ENCODE measurements at regions not wholly inside any gene's neighbourhood (a gene's known extent, or its start where the extent isn't known, plus 50 kb on each side); places are given as distances from the start of the nearest gene placed in this dataset.

DNA sequence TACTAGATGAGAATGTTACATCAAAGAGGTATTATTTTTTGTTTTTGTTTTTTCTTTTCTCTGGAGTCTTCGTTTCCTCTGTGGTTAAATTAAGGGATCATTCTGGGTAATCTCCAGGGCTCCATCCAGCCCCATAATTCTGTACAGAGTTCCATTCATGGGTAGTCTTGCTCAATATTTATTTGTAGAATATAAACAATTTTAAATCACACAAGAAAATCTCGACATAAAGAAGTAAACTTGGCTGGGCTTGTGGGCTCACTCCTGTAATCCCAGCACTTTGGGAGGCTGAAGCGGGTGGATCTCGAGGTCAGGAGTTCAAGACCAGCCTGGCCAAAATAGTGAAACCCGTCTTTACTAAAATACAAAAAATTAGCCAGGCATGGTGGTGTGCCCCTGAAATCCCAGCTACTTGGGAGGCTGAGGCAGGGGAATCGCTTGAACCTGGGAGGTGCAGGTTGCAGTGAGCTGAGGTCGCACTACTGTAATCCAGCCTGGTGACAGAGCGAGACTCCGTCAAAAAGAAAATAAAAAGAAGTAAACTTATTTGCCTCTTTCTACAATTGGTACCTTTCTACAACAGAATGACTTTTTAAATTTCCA lies 166.8 kb upstream of the TGFBR2 start:
- no peaks in the 10 kb centered on the region for H3K36me3 ChIP-seq (ENCODE audit: insufficient read depth, low read length)
- H3K4me1 ChIP-seq (ENCODE audit: low read length) = no peaks in the 10 kb centered on the region
- no peaks in the 10 kb centered on the region for H3K79me2 ChIP-seq (ENCODE audit: low read length)
- H2AFZ ChIP-seq (ENCODE audit: low read length) = no peak overlapping the region
- H3K9me2 ChIP-seq (replicated peaks; ENCODE audit: insufficient read depth, low read length) = no peaks in the 10 kb centered on the region
- 0 out of 2 replicates have a peak, but pooled peaks cover 5% of the 10 kb centered on the region for H3K9me3 ChIP-seq (ENCODE audit: low read length)
- H3K27me3 ChIP-seq (ENCODE audit: low read length) = no peaks in the 10 kb centered on the region
- H3K9ac ChIP-seq (ENCODE audit: low read length) = no peak overlapping the region
- H3K4me2 ChIP-seq (ENCODE audit: low read depth, low read length, poor library complexity, severe bottlenecking) = no peak overlapping the region
- no peak overlapping the region for H3K4me3 ChIP-seq (ENCODE audit: low read length)
- H3K27ac ChIP-seq (ENCODE audit: low read length) = no peak overlapping the region
- no peaks in the 10 kb centered on the region for H4K20me1 ChIP-seq (ENCODE audit: insufficient read depth, low read depth, low read length)
- no peak for DNase-seq

DNA sequence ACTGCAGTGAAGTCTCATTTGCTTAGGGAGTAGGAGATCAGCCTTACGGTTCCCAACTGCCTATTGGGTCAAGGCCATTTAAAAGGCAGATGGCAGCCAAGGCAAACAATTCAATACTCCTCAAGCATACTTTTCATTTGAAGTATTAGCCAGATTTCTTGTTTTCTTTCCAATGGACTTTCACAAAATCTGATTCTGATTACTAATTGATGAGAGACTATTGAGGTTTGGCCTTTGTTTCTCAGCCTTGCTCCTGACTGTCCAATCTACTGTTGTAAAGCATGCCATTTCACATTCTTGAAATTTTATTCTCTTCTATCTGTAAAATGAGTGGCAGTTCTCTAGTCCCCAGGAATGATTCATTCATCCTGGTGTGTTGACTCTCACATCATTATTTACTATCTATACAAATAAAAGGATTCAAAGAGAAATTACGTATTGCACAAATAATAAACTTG lies 166.2 kb upstream of the TGFBR2 start:
- no peaks in the 10 kb centered on the region for H3K4me1 ChIP-seq (ENCODE audit: low read length)
- 0 out of 2 replicates have a peak, but pooled peaks cover 5% of the 10 kb centered on the region for H3K9me3 ChIP-seq (ENCODE audit: low read length)
- no peak overlapping the region for H3K27ac ChIP-seq (ENCODE audit: low read length)
- H3K27me3 ChIP-seq (ENCODE audit: low read length) = no peaks in the 10 kb centered on the region
- H3K79me2 ChIP-seq (ENCODE audit: low read length) = no peaks in the 10 kb centered on the region
- no peak overlapping the region for H3K4me2 ChIP-seq (ENCODE audit: low read depth, low read length, poor library complexity, severe bottlenecking)
- no peak overlapping the region for H3K4me3 ChIP-seq (ENCODE audit: low read length)
- H3K36me3 ChIP-seq (ENCODE audit: insufficient read depth, low read length) = no peaks in the 10 kb centered on the region
- no peak for DNase-seq
- no peak overlapping the region for H3K9ac ChIP-seq (ENCODE audit: low read length)
- H3K9me2 ChIP-seq (replicated peaks; ENCODE audit: insufficient read depth, low read length) = no peaks in the 10 kb centered on the region
- no peaks in the 10 kb centered on the region for H4K20me1 ChIP-seq (ENCODE audit: insufficient read depth, low read depth, low read length)
- H2AFZ ChIP-seq (ENCODE audit: low read length) = no peak overlapping the region

- 0 out of 2 replicates have a peak, but pooled peaks cover 5% of the 10 kb centered on the region for H3K9me3 ChIP-seq (ENCODE audit: low read length)
- H2AFZ ChIP-seq (ENCODE audit: low read length) = no peak overlapping the region
- H3K9me2 ChIP-seq (replicated peaks; ENCODE audit: insufficient read depth, low read length) = no peaks in the 10 kb centered on the region
- no peaks in the 10 kb centered on the region for H4K20me1 ChIP-seq (ENCODE audit: insufficient read depth, low read depth, low read length)
- H3K4me3 ChIP-seq (ENCODE audit: low read length) = no peak overlapping the region
- H3K9ac ChIP-seq (ENCODE audit: low read length) = no peak overlapping the region
- H3K27ac ChIP-seq (ENCODE audit: low read length) = no peak overlapping the region
- no peak overlapping the region for H3K4me2 ChIP-seq (ENCODE audit: low read depth, low read length, poor library complexity, severe bottlenecking)
- DNase-seq = no peak
- no peaks in the 10 kb centered on the region for H3K36me3 ChIP-seq (ENCODE audit: insufficient read depth, low read length)
- H3K27me3 ChIP-seq (ENCODE audit: low read length) = no peaks in the 10 kb centered on the region
- no peaks in the 10 kb centered on the region for H3K79me2 ChIP-seq (ENCODE audit: low read length)
- H3K4me1 ChIP-seq (ENCODE audit: low read length) = no peaks in the 10 kb centered on the region
Observed at GRCh38 chr3:30440880-30441279, 165.5 kb upstream of the TGFBR2 start.

DNA sequence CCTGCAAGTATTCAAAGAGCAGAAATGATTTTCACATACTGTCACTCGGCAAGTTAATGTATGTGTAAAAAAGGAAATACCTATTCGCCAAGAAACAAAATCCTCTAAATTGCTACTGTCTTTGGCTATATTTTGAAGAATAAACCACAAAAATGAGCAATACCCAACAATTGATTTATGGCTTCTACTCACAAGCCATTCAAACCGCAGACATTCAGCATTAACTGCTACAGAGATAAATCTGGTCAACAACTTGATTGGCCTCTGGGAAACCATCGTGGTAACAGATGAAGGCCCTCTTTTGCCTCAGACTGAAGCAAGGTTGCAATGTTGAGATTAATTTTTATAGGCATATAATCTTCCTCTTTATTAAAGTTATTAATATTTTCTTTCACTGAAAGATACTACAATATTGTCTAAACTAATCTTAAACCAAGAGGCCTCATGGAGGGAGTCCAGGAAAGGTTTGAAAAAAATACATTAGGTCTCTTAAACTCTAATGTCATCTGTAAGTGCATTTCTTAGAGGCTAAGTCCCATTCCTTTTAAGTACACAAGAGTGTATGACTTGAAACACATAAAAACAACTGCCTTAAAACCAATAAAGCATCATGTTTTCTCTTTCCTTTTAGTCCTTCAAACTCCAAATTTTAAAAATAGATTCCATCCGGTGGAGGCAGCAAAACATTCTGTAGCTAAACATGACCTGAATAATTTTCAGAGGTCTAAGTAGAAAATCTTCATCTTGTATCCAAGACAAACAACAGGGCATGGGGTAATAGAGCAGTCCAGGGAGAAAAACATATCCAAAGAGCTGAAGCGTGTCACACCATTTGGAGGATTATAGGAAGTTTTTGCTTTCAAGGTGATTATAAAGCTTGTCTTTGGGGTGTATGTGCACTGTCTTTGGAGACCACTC lies 162.4 kb upstream of the TGFBR2 start:
- Histone ChIP-seq H3K9me3 (ENCODE audit: low read length) (0 out of 2 replicates have a peak, but pooled peaks cover 5% of the 10 kb centered on the region), H4K20me1 (ENCODE audit: insufficient read depth, low read depth, low read length) (no peaks in the 10 kb centered on the region), H3K79me2 (ENCODE audit: low read length) (no peaks in the 10 kb centered on the region), H3K27me3 (ENCODE audit: low read length) (no peaks in the 10 kb centered on the region), H3K4me3 (ENCODE audit: low read length) (no peak overlapping the region), H2AFZ (ENCODE audit: low read length) (no peak overlapping the region), H3K4me2 (ENCODE audit: low read depth, low read length, poor library complexity, severe bottlenecking) (no peak overlapping the region), H3K9ac (ENCODE audit: low read length) (no peak overlapping the region), H3K36me3 (ENCODE audit: insufficient read depth, low read length) (no peaks in the 10 kb centered on the region), H3K4me1 (ENCODE audit: low read length) (no peaks in the 10 kb centered on the region), H3K27ac (ENCODE audit: low read length) (no peak overlapping the region), H3K9me2 (replicated peaks; ENCODE audit: insufficient read depth, low read length) (no peaks in the 10 kb centered on the region)
- DNase-seq = no peak

- Histone ChIP-seq H2AFZ (ENCODE audit: low read length) (no peak overlapping the region), H3K27ac (ENCODE audit: low read length) (no peak overlapping the region), H3K9me3 (ENCODE audit: low read length) (no peaks in the 10 kb centered on the region; the same call in 1 of the 2 replicates), H3K27me3 (ENCODE audit: low read length) (no peaks in the 10 kb centered on the region), H3K4me2 (ENCODE audit: low read depth, low read length, poor library complexity, severe bottlenecking) (no peak overlapping the region), H4K20me1 (ENCODE audit: insufficient read depth, low read depth, low read length) (no peaks in the 10 kb centered on the region), H3K79me2 (ENCODE audit: low read length) (no peaks in the 10 kb centered on the region), H3K9me2 (replicated peaks; ENCODE audit: insufficient read depth, low read length) (no peaks in the 10 kb centered on the region), H3K9ac (ENCODE audit: low read length) (no peak overlapping the region), H3K4me1 (ENCODE audit: low read length) (no peaks in the 10 kb centered on the region), H3K36me3 (ENCODE audit: insufficient read depth, low read length) (no peaks in the 10 kb centered on the region), H3K4me3 (ENCODE audit: low read length) (no peak overlapping the region)
- DNase-seq = no peak
Observed at GRCh38 chr3:30448450-30449289, 157.7 kb upstream of the TGFBR2 start.

DNA sequence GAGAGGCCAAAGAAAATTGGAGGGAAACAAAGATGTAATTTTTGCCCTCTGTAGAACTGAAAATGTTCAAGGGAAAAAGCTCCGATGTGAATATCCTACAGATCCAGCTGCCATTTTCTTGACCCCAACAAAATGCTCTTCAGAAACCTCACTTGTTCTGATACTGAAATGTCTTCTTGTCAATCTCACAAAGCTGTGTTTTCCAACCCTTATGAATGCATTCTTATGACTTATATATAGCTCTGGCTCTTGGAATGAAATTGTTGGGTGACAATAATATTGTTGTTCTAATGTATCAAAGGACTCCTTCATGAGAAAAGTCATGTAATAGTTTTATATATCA lies 157.1 kb upstream of the TGFBR2 start:
- Histone ChIP-seq H3K79me2 (ENCODE audit: low read length) (no peaks in the 10 kb centered on the region), H3K4me3 (ENCODE audit: low read length) (no peak overlapping the region), H3K27me3 (ENCODE audit: low read length) (no peaks in the 10 kb centered on the region), H3K27ac (ENCODE audit: low read length) (no peak overlapping the region), H2AFZ (ENCODE audit: low read length) (no peak overlapping the region), H3K9me2 (replicated peaks; ENCODE audit: insufficient read depth, low read length) (no peaks in the 10 kb centered on the region), H4K20me1 (ENCODE audit: insufficient read depth, low read depth, low read length) (no peaks in the 10 kb centered on the region), H3K9ac (ENCODE audit: low read length) (no peak overlapping the region), H3K9me3 (ENCODE audit: low read length) (peaks cover 3% of the 10 kb centered on the region; the same call in 1 of the 2 replicates), H3K36me3 (ENCODE audit: insufficient read depth, low read length) (no peaks in the 10 kb centered on the region), H3K4me1 (ENCODE audit: low read length) (no peaks in the 10 kb centered on the region), H3K4me2 (ENCODE audit: low read depth, low read length, poor library complexity, severe bottlenecking) (no peak overlapping the region)
- no peak for DNase-seq

- no peaks in the 10 kb centered on the region for H3K79me2 ChIP-seq (ENCODE audit: low read length)
- no peaks in the 10 kb centered on the region for H3K27me3 ChIP-seq (ENCODE audit: low read length)
- no peaks in the 10 kb centered on the region for H4K20me1 ChIP-seq (ENCODE audit: insufficient read depth, low read depth, low read length)
- H3K4me2 ChIP-seq (ENCODE audit: low read depth, low read length, poor library complexity, severe bottlenecking) = no peak overlapping the region
- no peaks in the 10 kb centered on the region for H3K9me2 ChIP-seq (replicated peaks; ENCODE audit: insufficient read depth, low read length)
- H3K9ac ChIP-seq (ENCODE audit: low read length) = no peak overlapping the region
- no peak for DNase-seq
- H3K4me1 ChIP-seq (ENCODE audit: low read length) = no peaks in the 10 kb centered on the region
- no peak overlapping the region for H2AFZ ChIP-seq (ENCODE audit: low read length)
- H3K9me3 ChIP-seq (ENCODE audit: low read length) = peaks cover 8% of the 10 kb centered on the region; the same call in 1 of the 2 replicates
- H3K27ac ChIP-seq (ENCODE audit: low read length) = no peak overlapping the region
- no peak overlapping the region for H3K4me3 ChIP-seq (ENCODE audit: low read length)
- H3K36me3 ChIP-seq (ENCODE audit: insufficient read depth, low read length) = no peaks in the 10 kb centered on the region
Observed at GRCh38 chr3:30452446-30452845, 154.0 kb upstream of the TGFBR2 start.
